Nephron progenitor cell (in vitro differentiated cells): ENCODE measurements at regions not wholly inside any gene's neighbourhood (a gene's known extent, or its start where the extent isn't known, plus 50 kb on each side); places are given as distances from the start of the nearest gene placed in this dataset.

Source experiments
- DNase-seq: peaks from one replicate; pipeline ENCODE4 v3.0.0; 2021
- H3K27ac Mint-ChIP-seq: 2 replicates; pipeline ENCODE4 v1.8.0; 2021; ENCODE audit warnings: mild to moderate bottlenecking, moderate library complexity, mixed read lengths
- H3K27me3 Mint-ChIP-seq: 2 replicates; pipeline ENCODE4 v1.8.0; 2021; ENCODE audit warnings: mild to moderate bottlenecking, low read depth, mixed read lengths; ENCODE audit not compliant: poor library complexity
- H3K36me3 Mint-ChIP-seq: 2 replicates; pipeline ENCODE4 v1.8.0; 2021; ENCODE audit warnings: low read depth, mixed read lengths
- H3K4me1 Mint-ChIP-seq: 2 replicates; pipeline ENCODE4 v1.8.0; 2021; ENCODE audit warnings: mixed read lengths
- H3K4me3 Mint-ChIP-seq: 2 replicates; pipeline ENCODE4 v1.8.0; 2021; ENCODE audit warnings: mild to moderate bottlenecking, moderate library complexity, mixed read lengths
- H3K9me3 Mint-ChIP-seq: 2 replicates; pipeline ENCODE4 v1.8.0; 2021; ENCODE audit warnings: mild to moderate bottlenecking, moderate library complexity, mixed read lengths
- CTCF ChIP-seq: fragments of 200-600 bp; sonication (generic); IDR thresholded peaks from 2 replicates; pipeline ENCODE4 v1.5.0; 2021; ENCODE audit warnings: antibody characterized with exemption

- Mint-ChIP-seq H3K36me3 (no peaks in the 10 kb centered on the region), H3K27ac (no peak overlapping the region), H3K4me3 (no peak overlapping the region), H3K27me3 (no peaks in the 10 kb centered on the region), H3K9me3 (no peaks in the 10 kb centered on the region), H3K4me1 (peaks cover 30% of the 10 kb centered on the region)
- no peak for DNase-seq
- TF ChIP-seq CTCF = no peak
Observed at GRCh38 chr3:153956613-153957012, 164.6 kb upstream of the ARHGEF26 start.

GRCh38 chr3:153957421-153957820, 163.8 kb upstream of the ARHGEF26 start:
- Mint-ChIP-seq H3K27me3 (no peaks in the 10 kb centered on the region), H3K9me3 (no peaks in the 10 kb centered on the region), H3K36me3 (no peaks in the 10 kb centered on the region), H3K27ac (no peak overlapping the region), H3K4me1 (peaks cover 30% of the 10 kb centered on the region), H3K4me3 (no peak overlapping the region)
- no peak for TF ChIP-seq CTCF
- DNase-seq = no peak

GRCh38 chr3:153958635-153959595, 162.3 kb upstream of the ARHGEF26 start:
- H3K9me3 Mint-ChIP-seq = no peaks in the 10 kb centered on the region
- H3K4me3 Mint-ChIP-seq = no peak overlapping the region
- no peak for TF ChIP-seq CTCF
- DNase-seq = no peak
- no peak overlapping the region for H3K27ac Mint-ChIP-seq
- no peaks in the 10 kb centered on the region for H3K27me3 Mint-ChIP-seq
- H3K4me1 Mint-ChIP-seq = peaks cover 30% of the 10 kb centered on the region
- no peaks in the 10 kb centered on the region for H3K36me3 Mint-ChIP-seq

- Mint-ChIP-seq H3K4me3 (no peak overlapping the region), H3K27ac (no peak overlapping the region), H3K27me3 (no peaks in the 10 kb centered on the region), H3K36me3 (no peaks in the 10 kb centered on the region), H3K9me3 (peaks cover 4% of the 10 kb centered on the region), H3K4me1 (peaks cover 22% of the 10 kb centered on the region)
- no peak for DNase-seq
- no peak for TF ChIP-seq CTCF
Observed at GRCh38 chr3:153960458-153961074, 160.6 kb upstream of the ARHGEF26 start.

- no peak for DNase-seq
- Mint-ChIP-seq H3K4me1 (peaks cover 22% of the 10 kb centered on the region), H3K9me3 (peaks cover 4% of the 10 kb centered on the region), H3K4me3 (no peak overlapping the region), H3K27ac (no peak overlapping the region), H3K36me3 (no peaks in the 10 kb centered on the region), H3K27me3 (no peaks in the 10 kb centered on the region)
- no peak for TF ChIP-seq CTCF
Observed at GRCh38 chr3:153961494-153961893, 159.7 kb upstream of the ARHGEF26 start.
